HG03108 (cell line): ENCODE measurements at regions not wholly inside any gene's neighbourhood (a gene's known extent, or its start where the extent isn't known, plus 50 kb on each side); places are given as distances from the start of the nearest gene placed in this dataset.

Source experiments
- ATAC-seq: cut with Tn5 transposase; IDR thresholded peaks from one replicate; pipeline ENCODE4 v1.9.1; 2021; ENCODE audit warnings: moderate library complexity; ENCODE audit not compliant: unreplicated experiment

DNA sequence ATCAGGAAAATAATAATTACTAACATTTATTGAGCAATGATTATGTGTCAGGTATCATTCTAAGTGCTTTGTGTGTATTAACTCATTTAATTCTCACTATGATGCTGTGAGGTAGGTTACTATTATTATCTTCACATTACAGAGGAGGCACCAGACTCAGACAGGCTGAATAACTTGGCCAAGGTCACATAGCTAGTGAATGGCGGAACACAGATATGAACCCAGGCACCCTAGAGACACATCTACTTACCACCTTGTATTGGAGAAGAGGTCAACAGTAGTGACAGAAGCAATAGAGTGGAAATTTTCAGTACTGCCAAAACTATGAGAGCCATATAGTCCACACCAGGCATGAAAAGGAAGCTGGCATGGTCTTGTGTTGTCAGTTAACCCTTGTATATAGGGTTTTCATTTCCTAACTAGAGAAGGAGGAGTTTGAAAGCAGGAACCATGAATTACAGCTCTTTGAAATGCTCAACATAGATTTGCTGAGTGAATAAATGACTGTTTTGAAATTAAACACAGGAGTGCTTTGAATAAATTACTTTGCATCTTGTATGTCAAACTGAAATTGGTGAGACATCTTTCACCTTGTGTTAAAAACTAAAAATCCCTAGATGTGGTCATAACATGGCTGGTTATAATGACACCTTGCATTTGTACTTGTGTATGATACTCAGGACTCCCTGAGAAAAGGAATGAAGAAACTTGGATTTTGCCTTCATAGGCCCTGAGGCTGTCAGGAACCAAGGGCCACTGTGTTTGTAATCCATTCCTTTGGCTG lies 71.8 kb downstream of the RTL9 start:
- ATAC-seq, result peak; percentile 51

DNA sequence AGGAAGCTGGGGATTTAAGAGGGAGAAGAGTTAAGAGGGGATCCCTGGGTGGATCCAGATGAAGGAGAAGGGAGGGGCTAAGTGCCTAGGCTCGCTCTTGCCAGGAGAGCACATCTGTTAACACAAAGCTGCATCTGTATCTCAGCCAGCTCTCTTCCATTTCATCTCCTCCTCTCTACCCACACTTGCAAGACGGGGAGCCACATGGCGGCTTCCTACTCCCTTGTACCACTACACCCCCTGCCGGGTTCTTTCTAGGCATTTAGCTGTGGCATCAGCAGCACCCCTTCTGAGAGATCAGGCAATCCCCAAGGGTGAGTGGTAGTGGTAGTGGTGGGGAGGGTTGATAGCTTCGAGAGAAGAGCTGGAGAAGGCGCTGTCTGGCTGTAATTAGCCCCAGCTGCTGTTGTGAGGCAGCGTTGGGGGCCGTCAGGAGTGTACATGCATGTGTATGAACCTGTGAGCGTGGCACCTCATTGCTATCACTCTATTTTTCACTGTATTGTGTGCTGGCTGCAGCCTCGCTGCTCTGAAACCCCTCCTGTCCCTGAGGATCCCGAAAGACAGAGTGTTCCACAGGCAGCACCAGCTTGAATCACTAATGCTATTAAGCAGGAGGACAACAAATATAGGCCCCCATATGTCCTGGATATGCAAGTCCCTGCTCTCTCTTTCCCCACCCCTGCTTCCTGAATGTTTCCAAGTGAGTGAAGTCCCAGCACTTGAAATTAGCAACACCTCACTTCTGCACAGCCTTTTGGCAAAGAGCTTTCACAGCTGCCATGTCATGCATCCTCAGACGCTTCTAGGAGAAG lies 73.7 kb downstream of the RTL9 start:
- ATAC-seq, result no peak

DNA sequence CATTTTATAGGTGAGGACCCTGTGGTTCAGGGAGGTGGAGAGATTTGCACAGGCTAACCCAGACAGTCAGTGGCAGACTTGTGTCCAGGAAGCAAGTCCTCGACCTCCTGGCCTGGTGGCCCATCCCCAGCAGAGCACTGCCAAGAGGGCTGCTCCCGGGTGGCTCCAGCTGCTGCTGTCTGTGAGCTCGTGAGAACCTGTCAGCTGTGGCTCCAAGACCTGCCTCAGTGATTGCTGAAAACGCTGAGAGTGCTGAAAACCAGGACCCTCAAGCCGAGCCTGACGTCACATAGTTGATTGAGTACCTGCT lies 74.2 kb downstream of the RTL9 start:
- ATAC-seq, result no peak

DNA sequence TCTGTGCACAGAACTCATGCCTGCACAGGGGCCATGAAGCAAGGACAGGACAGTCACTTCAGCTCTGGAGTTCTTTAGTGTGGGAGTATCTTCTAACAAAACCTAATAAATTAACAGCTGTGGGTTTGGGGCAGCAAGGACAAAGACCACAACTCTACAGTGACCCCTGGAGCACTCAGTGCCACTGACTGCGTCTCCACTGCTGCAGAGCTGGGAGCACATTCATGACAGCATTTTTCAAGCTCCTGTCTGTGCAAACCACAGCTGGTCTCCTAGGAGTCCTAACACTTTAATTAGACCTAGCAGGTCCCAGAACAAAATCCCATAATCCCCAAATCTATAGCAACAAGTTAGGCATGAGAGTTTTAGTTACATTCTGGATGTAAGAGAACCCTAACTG lies 76.5 kb downstream of the RTL9 start:
- no peak for ATAC-seq

DNA sequence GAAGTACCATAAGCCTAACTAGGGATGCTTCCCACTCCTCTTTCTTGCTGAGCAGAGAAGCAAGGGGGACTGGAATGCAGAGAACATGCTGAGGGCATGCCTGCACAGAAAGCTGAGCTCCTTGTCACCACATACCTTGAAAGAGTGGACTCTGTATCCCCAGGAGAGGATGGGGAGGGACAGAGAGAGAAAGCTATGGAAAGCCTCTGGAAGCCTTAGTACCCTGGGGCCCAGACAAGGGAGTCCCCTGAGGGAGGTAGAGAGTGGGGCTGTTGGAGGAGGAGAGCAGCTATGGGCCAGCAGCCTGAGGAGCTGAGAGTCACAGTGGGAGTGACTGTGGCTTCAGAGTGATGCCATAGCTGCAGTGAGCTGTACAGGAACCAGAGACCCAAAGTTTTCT lies 77.9 kb downstream of the RTL9 start:
- ATAC-seq, result no peak

DNA sequence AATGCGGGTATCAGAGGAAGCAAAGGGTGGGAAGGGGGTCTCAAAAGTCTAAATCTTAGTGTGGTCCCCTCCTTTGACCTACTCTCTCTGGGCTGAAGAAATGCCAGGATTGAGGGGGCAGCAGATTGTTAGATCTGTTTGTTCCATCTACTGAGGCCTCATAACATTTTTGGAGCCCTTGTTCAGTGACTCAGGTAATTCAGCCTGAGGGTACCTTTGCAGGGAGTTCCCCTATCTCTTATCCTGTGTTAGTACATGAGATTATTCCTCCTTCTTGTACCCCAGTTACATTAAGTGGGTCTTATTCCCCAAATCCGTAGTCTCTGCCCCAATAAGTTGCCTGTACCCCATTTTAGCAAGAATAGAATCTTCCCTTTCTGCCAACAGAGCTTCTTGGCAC lies 79.0 kb downstream of the RTL9 start:
- no peak for ATAC-seq

DNA sequence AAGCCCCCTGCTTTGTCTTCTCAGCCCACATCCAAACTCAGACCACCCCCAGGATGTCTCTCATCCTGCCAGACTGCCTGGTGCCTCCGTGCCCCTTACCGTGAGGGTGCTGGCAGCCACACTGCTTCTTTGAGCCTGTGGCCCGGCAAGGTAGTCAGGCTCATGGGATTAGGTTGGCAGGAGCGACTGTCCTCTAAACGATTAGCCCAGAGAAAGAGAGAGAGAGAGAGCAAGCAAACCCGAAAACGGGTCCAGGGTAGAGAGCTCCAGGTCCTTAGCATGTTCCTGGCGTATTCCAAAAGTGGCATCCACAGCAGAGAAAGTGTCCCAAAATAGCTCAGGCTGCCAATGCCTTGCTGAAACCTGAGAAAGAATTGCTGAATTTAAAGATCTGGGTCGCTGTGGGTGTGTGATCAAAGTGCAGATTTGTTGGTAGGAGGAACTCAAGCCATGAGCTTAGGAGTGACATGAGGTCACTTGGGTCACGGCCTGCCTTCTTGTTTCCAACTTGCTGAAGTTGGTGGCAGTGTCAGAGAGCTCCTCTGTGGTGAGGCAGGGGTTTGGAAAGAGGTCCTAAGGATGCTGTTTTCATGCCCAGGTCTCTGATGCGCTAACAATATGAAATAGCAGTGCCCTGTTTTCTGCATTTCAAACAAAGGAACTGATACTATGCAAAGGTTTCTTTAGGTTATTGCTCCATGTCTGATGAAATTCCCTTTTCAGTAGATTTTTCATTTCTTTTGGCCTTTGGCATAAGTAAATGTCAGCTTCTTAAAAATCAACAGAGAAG lies 81.6 kb downstream of the RTL9 start:
- no peak for ATAC-seq

DNA sequence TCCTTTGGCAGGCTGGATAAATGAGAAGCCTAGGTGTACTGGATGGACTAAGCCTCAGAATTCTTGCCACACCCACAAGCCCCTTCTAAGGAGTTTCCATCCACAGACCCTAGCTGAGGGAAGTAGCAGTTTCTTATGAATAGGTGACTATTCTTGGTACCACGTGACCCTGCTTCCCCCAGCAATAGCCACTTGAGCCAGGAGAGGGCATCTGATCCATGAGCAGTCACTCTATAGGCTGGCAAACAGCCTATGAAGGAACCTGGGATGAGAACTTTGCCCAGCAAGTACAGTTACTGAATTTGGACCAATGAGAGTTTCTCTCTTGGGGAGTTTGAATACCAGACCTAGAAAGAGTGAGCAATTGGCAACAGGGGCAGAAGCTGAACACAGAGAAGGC lies 84.0 kb downstream of the RTL9 start:
- peak; percentile 75 for ATAC-seq

DNA sequence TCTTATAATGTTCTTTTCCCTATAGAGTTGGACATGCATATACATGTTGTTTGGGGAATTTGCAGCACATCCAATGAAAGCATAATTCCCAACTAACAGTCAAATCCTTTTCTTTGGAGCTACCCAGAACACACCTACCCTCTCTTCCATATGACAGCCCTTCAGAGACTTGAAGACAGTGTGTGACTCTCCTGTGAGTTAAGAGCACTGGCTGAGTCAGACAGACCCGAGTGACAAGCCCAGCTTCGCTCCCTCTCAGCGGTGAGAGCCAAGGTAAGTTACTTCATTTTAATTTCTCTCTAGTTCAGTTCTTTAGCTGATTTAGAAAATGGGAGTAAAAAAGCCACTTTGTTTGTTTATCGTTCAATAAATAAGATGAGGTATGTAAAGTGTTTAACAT lies 86.3 kb downstream of the RTL9 start:
- ATAC-seq, result no peak

DNA sequence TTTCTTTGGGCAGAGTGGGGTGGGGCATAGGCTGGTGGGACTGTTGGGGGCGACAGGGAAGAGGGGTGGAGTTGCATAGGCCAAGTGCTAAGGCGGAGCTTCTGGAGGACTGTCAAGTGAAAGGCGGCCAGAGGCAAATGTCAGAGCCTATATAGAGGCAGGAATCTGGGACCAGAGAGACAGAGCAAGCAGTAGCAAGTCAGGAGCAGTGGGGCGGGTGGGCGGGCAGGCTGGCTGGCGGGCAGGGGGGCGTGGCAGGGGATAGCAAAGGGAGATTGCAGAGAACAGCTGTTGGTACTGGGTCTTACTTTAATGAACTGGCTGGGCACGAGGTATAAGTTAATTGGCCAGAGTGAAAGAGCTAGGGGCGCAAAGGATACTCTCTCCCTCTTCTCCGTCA lies 89.8 kb downstream of the RTL9 start:
- ATAC-seq, result no peak

DNA sequence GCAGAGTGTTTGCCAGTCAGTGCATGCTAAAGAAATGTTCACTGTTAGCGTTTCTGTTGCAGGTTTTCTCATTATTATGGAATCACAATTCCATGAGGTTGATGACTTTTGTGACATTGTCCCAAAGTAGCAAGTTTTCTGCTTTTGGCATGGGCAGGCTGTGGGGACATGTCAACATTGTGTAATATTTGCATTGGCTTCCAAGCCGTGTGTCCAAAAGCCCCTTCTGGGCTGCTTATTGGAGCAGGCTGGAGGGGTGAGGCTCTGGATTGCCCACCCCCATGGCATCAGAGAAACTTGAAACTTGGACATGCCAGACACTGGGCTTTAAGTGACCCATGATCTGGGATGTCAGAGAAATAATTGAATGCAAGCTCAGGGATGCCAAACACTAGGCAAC lies 90.7 kb downstream of the RTL9 start:
- ATAC-seq, result no peak

DNA sequence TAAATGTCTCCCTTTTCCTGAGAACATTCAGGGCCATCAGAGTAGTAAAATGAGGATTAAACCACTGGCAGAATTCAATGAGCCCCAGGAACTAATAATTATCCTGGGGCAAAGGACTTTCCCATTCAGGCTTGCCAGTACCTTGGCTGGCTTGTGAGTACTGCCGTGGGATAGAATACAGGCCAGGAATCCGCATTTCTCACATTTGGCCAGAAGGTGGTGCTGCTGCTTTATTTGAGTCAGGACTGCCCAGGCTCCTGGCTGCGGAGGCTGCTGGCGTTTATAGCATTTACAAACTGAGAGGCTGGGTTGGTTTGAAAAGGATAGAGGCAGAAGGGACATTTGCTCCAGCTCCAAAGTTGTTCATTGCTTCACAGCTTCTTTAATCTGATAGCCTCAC lies 91.4 kb downstream of the RTL9 start:
- no peak for ATAC-seq

DNA sequence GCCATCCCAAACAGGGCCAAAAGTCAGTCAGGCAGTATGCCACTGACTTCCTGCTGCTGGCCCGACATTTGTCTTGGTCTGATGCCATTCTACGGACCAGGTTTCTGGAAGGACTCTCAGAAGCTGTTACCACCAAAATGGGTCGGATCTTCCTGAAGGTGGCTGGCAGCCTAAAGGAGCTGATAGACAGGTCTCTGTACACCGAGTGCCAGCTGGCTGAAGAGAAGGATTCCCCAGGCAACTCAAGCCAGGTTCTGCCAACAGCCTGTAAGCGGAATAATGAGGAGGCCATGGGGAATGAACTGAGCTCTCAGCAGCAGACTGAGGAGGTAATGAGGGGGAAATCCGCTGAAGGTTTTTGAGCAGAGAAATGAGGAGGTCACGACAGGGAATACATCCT lies 95.7 kb downstream of the RTL9 start:
- no peak for ATAC-seq

DNA sequence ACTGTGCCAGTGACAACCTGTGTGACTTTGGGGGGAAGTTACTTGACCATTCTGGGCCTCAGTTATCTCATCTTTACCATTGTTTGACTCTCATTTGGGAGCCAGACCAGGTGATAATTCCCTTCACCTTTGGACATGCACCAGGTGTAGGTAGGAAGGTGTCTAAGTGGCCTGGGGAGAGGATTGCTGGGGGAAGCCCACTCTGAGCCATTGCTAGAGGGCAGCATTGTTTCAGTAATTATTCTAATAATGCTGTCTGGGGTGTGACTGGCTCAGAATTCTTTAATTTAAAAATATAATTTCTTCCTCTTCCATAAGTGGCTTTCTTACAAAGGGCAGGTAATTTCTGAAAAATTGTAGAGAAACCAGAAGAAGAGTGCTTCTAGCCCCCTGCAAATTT lies 104.3 kb downstream of the RTL9 start:
- ATAC-seq, result no peak

DNA sequence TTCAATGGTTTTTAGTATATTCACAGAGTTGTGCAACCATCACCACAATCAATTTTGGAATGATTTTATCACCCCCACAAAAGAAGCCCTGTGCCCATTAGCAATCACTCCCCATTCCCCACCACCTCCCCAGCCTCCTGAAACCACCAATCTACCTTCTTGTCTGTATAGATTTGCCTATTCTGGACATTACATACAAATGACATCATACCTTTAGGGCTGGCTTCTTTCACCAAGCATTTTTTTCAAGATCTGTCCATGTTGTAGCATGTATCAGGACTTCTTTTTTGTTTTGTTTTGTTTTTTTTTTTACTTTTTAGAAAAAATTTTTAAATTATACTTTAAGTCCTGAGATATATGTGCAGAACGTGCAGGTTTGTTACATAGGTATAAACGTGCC lies 108.1 kb downstream of the RTL9 start:
- no peak for ATAC-seq

DNA sequence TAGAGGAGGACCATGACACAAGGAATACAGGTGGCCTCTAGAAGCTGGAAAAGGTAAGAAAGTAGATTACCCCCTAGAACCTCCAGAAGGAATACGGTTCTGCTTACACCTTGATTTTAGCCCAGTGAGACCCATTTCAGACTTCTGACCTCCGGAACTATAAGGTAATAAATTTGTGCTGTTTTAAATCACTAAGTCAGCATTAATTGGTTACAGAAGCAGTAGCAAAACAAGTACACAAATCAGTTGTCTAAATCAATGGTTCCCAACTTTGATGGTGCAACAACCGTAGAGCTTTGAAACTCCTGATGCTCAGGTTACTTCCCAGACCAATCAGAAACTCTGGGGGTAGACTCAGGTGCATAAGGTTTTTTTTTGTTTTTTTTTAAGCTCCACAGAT lies 113.6 kb downstream of the RTL9 start:
- no peak for ATAC-seq

DNA sequence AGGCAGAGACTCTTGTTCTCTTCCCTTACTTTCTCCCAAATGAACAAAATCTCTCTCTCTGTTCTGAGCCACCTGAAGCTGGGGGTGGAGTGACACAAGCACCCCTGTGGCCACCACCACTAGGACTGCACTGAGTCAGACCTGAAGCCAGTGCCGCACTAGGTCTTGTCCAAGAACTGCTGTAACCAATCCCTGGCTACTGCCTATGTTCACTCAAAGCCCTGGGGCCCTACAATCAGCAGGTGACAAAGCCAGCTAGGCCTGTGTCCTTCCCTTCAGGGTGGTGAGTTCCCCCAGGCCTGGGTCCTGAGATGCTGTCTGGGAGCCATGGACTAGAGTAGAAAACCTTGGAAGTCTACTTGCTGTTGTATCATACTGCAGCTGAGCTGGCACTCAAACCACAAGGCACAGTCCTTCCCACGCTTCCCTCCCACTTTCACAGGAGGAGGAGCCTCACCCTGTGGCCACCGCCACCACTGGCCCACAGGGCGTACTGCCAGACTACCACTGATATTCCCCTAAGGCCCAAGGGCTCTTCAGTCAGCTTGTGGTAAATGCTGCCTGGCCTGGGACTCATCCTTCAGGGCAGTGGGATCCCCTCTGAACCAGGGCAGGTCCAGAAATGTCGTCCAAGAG lies 119.1 kb downstream of the RTL9 start:
- ATAC-seq, result no peak

DNA sequence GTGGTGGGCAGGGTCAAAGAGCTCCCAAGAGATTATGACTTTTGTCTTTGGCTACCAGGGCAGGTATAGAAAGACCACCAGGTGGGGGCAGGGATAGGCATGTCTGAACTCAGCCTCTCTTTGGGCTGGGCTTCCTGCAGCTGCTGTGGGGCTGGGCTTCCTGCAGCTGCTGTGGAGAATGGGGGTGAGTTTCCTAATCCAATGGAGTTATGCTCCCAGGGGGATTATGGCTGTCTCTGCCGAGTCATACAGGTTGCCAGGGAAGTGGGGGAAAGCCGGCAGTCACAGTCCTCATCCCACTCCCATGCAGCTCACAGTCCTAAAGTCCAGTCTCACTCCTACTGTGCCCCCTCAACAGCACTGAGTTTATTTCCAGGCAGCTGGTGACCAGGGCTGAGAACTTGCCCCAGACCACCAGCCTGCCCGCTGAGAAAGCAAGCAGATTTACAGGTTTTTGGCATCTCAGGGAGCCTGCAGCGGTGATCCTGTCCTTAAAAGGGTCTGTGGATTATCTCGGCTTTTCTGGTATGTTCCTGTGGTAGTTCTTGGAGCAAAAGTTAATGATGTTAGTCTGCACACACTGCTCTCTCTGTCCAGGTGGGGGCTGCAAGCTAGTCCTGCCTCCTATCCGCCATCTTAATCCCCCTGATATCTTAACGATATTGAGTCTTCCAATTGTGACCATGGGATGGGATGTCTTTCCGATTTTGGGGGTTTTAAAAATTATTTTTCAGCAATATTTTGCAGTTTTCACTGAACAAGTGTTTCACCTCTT lies 133.4 kb downstream of the RTL9 start:
- ATAC-seq, result no peak

DNA sequence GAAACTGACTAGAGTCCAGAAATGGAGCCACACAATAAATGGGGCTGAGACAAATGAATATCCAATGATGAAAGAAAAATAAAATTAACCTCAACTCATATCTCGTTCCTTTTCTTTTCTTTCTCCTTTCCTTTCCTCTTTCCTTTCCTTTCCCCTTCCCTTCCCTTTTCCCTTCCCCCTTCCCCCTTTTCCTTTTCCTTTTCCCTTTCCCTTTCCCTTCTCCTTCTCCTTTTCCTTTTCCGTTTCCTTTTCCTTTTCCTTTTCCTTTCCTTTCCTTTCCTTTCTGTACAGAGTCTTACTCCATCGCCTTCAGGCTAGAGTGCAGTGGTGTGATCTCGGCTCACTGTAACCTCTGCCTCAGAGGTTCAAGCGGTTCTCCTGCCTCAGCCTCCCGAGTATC lies 146.3 kb downstream of the RTL9 start:
- ATAC-seq, result no peak

DNA sequence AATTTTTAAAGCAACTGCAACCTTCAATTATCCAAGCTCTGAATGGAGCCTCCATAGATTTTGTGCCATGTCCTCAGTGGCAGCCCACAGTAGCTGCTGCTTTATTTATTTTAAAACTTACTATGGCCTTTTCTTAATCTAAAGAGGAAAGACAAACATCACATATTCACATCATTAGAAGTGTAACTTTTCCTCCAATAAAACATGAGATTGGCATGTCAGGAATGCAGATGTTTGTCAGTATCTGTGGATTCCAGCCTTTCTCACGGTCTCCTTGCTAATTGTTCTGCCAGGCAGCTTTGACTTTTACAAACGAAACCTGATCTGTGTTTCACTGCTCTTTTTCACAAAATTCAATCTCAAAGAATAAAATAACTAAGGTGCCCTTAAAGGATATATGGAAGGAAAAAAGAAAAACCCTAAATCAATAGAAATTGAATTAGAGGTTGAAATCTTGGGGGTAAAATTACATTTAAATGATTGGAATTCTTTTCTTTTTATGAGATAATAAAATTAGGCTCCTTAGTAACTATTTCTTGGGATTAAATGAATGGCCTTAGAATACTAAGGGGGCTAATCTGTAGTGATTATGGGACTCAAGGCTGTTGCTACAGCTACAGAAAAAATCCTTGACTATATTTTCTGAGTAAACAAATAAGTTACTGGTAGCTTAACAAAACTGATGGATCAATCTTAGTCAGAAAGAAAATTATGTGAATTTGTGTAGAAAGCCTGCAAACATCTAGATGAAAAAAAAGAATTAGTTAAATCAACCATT lies 151.3 kb downstream of the RTL9 start:
- ATAC-seq, result no peak
